Stimulated activated naive CD4-positive, alpha-beta T cell (primary cell): ENCODE measurements at regions not wholly inside any gene's neighbourhood (a gene's known extent, or its start where the extent isn't known, plus 50 kb on each side); places are given as distances from the start of the nearest gene placed in this dataset.

ENCODE experiments used
- DNase-seq, 6 experiments: peaks; one replicate each; lab custom pipeline; 2025; lab: John Stamatoyannopoulos, UW

GRCh38 chr6:6525933-6526332 lies 62.6 kb upstream of the LY86 start:
- no peak for DNase-seq

- DNase-seq = no peak
Measured at GRCh38 chr6:6529275-6529674, 59.2 kb upstream of the LY86 start.

- DNase-seq = no peak
Measured at GRCh38 chr6:6533176-6533575, 55.3 kb upstream of the LY86 start.

GRCh38 chr6:6534399-6534798 lies 54.1 kb upstream of the LY86 start:
- no peak for DNase-seq

- DNase-seq = no peak
Measured at GRCh38 chr6:6537488-6538260, 50.8 kb upstream of the LY86 start.

- DNase-seq = no peak
Measured at GRCh38 chr6:6538261-6538660, 50.3 kb upstream of the LY86 start.
